Cardiac fibroblast (primary cell): ENCODE measurements at regions not wholly inside any gene's neighbourhood (a gene's known extent, or its start where the extent isn't known, plus 50 kb on each side); places are given as distances from the start of the nearest gene placed in this dataset.
A peak's percentile ranks its signal among the peaks of the same experiment; 100 is the strongest.

Source experiments
- DNase-seq, 2 donors: peaks; one replicate each; pipeline versions ENCODE4 v3.0.0 to v3.0.0-alpha.2; 2010; ENCODE audit warnings: low read depth in 2 of 2
- H3K4me3 ChIP-seq, 2 donors: replicated peaks in 1 of 2; 1 replicate in 1 of 2; 2 replicates in 1 of 2; pipeline ENCODE4 v1.5.1; 2011; ENCODE audit warnings: low read depth in 2 of 2, low read length in 2 of 2, mild to moderate bottlenecking in 2 of 2, moderate library complexity in 1 of 2
- CTCF ChIP-seq: IDR thresholded peaks from one replicate; pipeline ENCODE4 v1.5.1; 2011; ENCODE audit warnings: low read depth, mild to moderate bottlenecking, low read length, inconsistent platforms

DNA sequence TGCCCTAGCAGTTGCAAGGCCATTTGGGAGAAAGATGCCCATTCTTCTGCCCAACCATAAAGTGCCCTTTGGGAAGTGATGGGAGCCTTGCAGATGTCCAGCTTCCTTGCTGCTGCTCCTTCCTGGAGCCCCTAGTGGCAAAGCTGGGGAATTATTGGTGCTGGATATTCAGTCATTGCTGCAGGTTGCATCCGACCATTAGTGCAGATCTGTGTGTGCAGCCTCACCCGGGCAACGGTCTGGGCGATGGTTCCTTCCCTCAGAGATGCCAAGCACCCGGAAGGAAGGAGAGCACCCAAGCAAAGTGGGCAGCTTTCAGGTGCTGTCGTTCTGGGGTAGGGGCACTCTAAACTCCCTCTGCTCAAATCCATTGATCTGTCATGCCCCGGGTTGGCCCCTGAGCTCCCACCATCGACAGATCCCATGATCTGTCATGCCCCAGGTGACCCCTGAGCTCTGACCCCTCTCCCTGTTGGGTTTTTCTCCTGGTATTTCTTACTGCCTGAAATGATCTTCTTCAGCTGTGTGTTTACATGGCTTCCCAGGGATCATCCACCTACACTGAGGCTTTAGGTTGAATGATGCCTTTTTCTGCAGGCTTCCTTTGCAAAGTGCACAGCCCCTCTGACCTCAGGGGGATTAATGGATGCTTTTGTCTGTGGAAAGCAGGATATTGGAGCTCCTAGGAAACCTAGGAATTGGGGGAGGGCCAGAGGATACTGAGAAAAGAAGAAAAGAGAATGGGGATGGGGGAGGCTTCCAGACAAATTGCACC is 467.5 kb downstream of the PTPRU start:
- DNase-seq = peak; percentile 51 to 67
- TF ChIP-seq CTCF = peak; percentile 90
- no peak overlapping the region for H3K4me3 ChIP-seq

GRCh38 chr1:29700491-29700890 is 464.2 kb downstream of the PTPRU start:
- no peak for TF ChIP-seq CTCF
- no peak overlapping the region for H3K4me3 ChIP-seq
- no peak for DNase-seq

DNA sequence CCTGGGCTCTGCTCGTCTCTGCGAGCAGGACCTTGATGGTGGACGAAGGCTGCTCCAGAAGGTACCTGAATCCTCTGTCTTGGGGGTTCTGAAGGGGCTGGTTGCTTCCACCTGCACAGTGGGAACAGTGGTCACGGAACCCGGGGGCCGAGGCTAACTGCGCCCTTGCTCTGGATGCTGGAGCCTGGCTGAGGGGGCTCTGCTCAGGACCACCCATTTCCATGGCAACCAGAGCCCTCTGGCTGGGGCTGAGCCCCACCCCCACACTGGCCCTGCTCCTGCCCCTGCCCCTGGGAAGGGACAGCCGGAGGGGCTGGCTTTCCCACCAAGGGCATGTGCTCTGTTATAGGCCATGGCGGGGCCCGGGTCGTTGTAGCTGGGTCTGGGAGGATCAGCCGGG is 462.3 kb downstream of the PTPRU start:
- TF ChIP-seq CTCF = no peak

GRCh38 chr1:29698033-29698432 is 461.7 kb downstream of the PTPRU start:
- no peak overlapping the region for H3K4me3 ChIP-seq
- DNase-seq = peak; percentile 61 to 78

More for the DNA sequence above, 462.3 kb downstream of the PTPRU start:
- no peak for DNase-seq
- no peak overlapping the region for H3K4me3 ChIP-seq

GRCh38 chr1:29697391-29697780 is 461.1 kb downstream of the PTPRU start:
- DNase-seq = no peak
- no peak for TF ChIP-seq CTCF
- no peak overlapping the region for H3K4me3 ChIP-seq

More at GRCh38 chr1:29698033-29698432, 461.7 kb downstream of the PTPRU start:
- TF ChIP-seq CTCF = peak; percentile 79

GRCh38 chr1:29696656-29697390 is 460.5 kb downstream of the PTPRU start:
- DNase-seq = no peak
- H3K4me3 ChIP-seq = no peak overlapping the region
- TF ChIP-seq CTCF = no peak
